ENCODE measurements at regions not wholly inside any gene's neighbourhood (a gene's known extent, or its start where the extent isn't known, plus 50 kb on each side); places are given as distances from the start of the nearest gene placed in this dataset.

DNA sequence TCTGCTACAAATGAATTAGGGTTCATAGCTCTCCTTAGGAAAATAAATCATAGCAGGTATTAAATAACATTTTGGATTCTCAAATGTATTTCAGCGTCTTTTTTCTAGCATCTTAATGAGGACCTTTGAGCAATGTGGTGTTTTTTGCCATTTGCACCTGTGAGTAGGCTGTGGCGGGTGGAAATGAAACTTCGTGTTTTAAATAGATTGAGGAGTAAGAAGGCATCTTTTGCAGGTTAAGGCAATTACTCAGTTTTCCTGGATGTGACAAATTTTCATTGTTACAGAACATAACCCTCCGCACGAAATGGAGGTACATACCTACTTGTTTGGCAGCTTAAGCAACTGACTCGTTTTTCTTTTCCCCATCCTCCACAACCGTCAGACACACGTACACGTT lies 708.9 kb upstream of the NRSN1 start:
- DNase-seq = no peak
- Histone ChIP-seq H3K4me1 (peaks cover 12% of the 10 kb centered on the region), H3K36me3 (no peaks in the 10 kb centered on the region), H3K4me3 (ENCODE audit: low read depth, low read length) (no peak overlapping the region), H3K27me3 (no peaks in the 10 kb centered on the region), H3K9me3 (no peaks in the 10 kb centered on the region)
- TF ChIP-seq, protein P1, sequence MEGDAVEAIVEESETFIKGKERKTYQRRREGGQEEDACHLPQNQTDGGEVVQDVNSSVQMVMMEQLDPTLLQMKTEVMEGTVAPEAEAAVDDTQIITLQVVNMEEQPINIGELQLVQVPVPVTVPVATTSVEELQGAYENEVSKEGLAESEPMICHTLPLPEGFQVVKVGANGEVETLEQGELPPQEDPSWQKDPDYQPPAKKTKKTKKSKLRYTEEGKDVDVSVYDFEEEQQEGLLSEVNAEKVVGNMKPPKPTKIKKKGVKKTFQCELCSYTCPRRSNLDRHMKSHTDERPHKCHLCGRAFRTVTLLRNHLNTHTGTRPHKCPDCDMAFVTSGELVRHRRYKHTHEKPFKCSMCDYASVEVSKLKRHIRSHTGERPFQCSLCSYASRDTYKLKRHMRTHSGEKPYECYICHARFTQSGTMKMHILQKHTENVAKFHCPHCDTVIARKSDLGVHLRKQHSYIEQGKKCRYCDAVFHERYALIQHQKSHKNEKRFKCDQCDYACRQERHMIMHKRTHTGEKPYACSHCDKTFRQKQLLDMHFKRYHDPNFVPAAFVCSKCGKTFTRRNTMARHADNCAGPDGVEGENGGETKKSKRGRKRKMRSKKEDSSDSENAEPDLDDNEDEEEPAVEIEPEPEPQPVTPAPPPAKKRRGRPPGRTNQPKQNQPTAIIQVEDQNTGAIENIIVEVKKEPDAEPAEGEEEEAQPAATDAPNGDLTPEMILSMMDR (IDR thresholded peaks at IDR 0.05; ENCODE audit: low read depth, low read length) = no peak

DNA sequence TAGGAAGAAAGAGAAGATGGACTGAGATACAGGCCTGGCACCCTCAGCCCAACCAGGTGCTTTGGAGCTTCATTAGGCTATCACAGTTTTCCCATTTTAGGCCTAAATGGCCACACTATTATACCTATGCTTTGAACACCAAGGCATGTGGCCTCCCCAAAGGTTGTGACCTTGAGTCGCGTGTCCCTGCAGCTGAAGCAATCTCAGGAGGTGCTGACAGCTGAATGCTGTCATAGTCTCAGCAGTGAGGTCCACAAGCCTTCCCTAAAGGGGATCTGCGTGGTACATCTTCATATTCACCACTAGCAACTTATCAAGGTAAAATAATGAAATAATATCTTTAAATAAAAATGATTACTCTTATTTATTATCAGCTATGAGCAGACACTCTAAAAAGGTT lies 707.9 kb upstream of the NRSN1 start:
- Histone ChIP-seq H3K4me1 (peaks cover 12% of the 10 kb centered on the region), H3K27me3 (no peaks in the 10 kb centered on the region), H3K4me3 (ENCODE audit: low read depth, low read length) (no peak overlapping the region), H3K9me3 (no peaks in the 10 kb centered on the region), H3K36me3 (no peaks in the 10 kb centered on the region)
- TF ChIP-seq, protein P1 (IDR thresholded peaks at IDR 0.05; ENCODE audit: low read depth, low read length) = no peak
- no peak for DNase-seq

DNA sequence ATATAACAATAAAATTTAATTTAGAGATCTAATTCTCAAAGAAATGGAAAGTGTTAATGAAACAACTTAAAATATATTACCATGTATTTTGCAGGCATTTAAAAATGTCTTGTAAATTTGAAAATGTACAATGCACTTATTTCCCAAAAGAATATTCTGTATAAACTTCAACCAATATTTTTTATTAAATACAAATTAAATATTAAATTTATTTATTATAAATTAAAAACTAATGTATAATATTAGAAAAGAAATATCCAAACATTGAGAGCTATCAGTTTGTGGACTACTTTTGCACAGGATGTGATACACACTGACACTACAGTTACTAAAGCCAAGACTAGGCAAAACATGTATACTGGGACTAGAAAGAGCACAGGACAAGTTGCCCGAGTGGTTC lies 707.0 kb upstream of the NRSN1 start:
- TF ChIP-seq, protein P1 (IDR thresholded peaks at IDR 0.05; ENCODE audit: low read depth, low read length) = no peak
- DNase-seq = no peak
- no peaks in the 10 kb centered on the region for H3K9me3 ChIP-seq
- H3K4me3 ChIP-seq (ENCODE audit: low read depth, low read length) = no peak overlapping the region
- peaks cover 4% of the 10 kb centered on the region for H3K4me1 ChIP-seq
- H3K36me3 ChIP-seq = no peaks in the 10 kb centered on the region
- no peaks in the 10 kb centered on the region for H3K27me3 ChIP-seq

GRCh38 chr6:23420659-23421350 lies 705.2 kb upstream of the NRSN1 start:
- no peak for DNase-seq
- no peaks in the 10 kb centered on the region for H3K9me3 ChIP-seq
- no peaks in the 10 kb centered on the region for H3K4me1 ChIP-seq
- H3K4me3 ChIP-seq (ENCODE audit: low read depth, low read length) = no peak overlapping the region
- H3K36me3 ChIP-seq = no peaks in the 10 kb centered on the region
- TF ChIP-seq, protein P1 (IDR thresholded peaks at IDR 0.05; ENCODE audit: low read depth, low read length) = no peak
- H3K27me3 ChIP-seq = no peaks in the 10 kb centered on the region

- no peaks in the 10 kb centered on the region for H3K4me1 ChIP-seq
- H3K36me3 ChIP-seq = no peaks in the 10 kb centered on the region
- no peak overlapping the region for H3K4me3 ChIP-seq (ENCODE audit: low read depth, low read length)
- TF ChIP-seq, protein P1 (IDR thresholded peaks at IDR 0.05; ENCODE audit: low read depth, low read length) = no peak
- H3K27me3 ChIP-seq = no peaks in the 10 kb centered on the region
- no peaks in the 10 kb centered on the region for H3K9me3 ChIP-seq
- no peak for DNase-seq
Observed at GRCh38 chr6:23424584-23424983, 701.4 kb upstream of the NRSN1 start.

DNA sequence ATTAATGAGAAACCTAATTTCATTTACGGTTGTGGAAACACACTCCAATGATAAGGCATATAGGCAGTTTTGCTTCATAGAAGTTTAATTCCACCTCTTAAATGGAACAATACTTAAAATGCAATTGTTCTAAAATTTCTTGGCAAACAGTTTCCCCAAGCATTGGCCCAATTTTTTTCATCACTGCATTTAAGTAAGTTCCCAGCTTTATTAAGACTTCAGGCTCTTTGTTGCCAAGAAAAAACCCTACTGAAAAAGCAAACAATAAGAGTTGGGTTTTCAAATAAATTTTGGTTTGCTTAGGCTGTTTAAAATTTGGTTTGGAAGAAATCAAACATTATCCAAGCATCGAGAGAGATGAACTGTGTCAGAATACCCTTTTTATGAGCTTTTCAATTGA lies 690.9 kb upstream of the NRSN1 start:
- H3K36me3 ChIP-seq = no peaks in the 10 kb centered on the region
- no peak overlapping the region for H3K4me3 ChIP-seq (ENCODE audit: low read depth, low read length)
- no peaks in the 10 kb centered on the region for H3K4me1 ChIP-seq
- no peaks in the 10 kb centered on the region for H3K27me3 ChIP-seq
- TF ChIP-seq, protein P1 (IDR thresholded peaks at IDR 0.05; ENCODE audit: low read depth, low read length) = no peak
- DNase-seq = no peak
- H3K9me3 ChIP-seq = no peaks in the 10 kb centered on the region
